A549 (cell line): ENCODE measurements at regions not wholly inside any gene's neighbourhood (a gene's known extent, or its start where the extent isn't known, plus 50 kb on each side); places are given as distances from the start of the nearest gene placed in this dataset.

Experiments used
- ATAC-seq, 2 experiments: fragments of 200-7000 bp in 1 of 2; fragments of >200 bp in 1 of 2; cut with Nextera tagmentation in 1 of 2; cut with Tn5 transposase in 1 of 2; 3 replicates each; pipeline versions ENCODE4 v1.8.0 to v1.9.1; 2018 to 2020; ENCODE audit warnings: mild to moderate bottlenecking in 1 of 2, moderate library complexity in 1 of 2
- CTCF ChIA-PET: fragments of 300-600 bp; sonication (Branson Sonifier 250); formaldehyde crosslinking; extraction: SDS; loops from one replicate; lab custom pipeline; 2021; ENCODE audit warnings: antibody characterized with exemption, inconsistent platforms; lab: Yijun Ruan, JAX
- POLR2A ChIA-PET: fragments of 350-600 bp; formaldehyde crosslinking; extraction: SDS; loops from one replicate; lab custom pipeline; 2021; ENCODE audit warnings: antibody characterized with exemption, inconsistent platforms; lab: Yijun Ruan, JAX
- DNase-seq, 2 experiments: peaks; one replicate each; pipeline versions ENCODE4 v3.0.0 to v3.0.0-alpha.2; 2011 to 2016; ENCODE audit warnings: low read depth in 1 of 2, low spot score in 1 of 2
- FAIRE-seq: peaks from 2 replicates; lab custom pipeline; 2011; peaks lifted over from hg19 to GRCh38; lab: Jason Lieb, UNC
- H3K27ac ChIP-seq, 2 experiments: fragments of >200 bp; sonication (Bioruptor Twin); formaldehyde crosslinking; 3 replicates each; pipeline ENCODE4 v1.5.1; 2016 to 2017
- H3K4me1 ChIP-seq: fragments of >200 bp; sonication (Bioruptor Twin); formaldehyde crosslinking; 3 replicates; pipeline ENCODE4 v1.6.1; 2016
- H3K4me2 ChIP-seq: fragments of >200 bp; sonication (Bioruptor Twin); formaldehyde crosslinking; 3 replicates; pipeline ENCODE4 v1.6.1; 2016
- H3K4me3 ChIP-seq: fragments of >200 bp; sonication (Bioruptor Twin); formaldehyde crosslinking; 3 replicates; pipeline ENCODE4 v1.5.1; 2016
- H3K9me3 ChIP-seq: fragments of >200 bp; sonication (Bioruptor Twin); formaldehyde crosslinking; 3 replicates; pipeline ENCODE4 v1.6.1; 2016
- BHLHE40 ChIP-seq: IDR thresholded peaks from 2 replicates; pipeline ENCODE4 v1.6.1; 2012; ENCODE audit warnings: low read depth, low read length, inconsistent platforms
- CBX8 ChIP-seq: fragments of 200-600 bp; sonication (generic); IDR thresholded peaks from 2 replicates; pipeline ENCODE4 v1.6.1; 2016
- CEBPB ChIP-seq, 2 experiments: fragments of >200 bp in 1 of 2; sonication (Bioruptor Twin) in 1 of 2; formaldehyde crosslinking in 1 of 2; IDR thresholded peaks; 2 replicates each; pipeline ENCODE4 v1.6.1; 2012 to 2016
- ELK1 ChIP-seq: fragments of 150-350 bp; IDR thresholded peaks from 2 replicates; pipeline ENCODE4 v1.6.1; 2014; ENCODE audit warnings: low read depth, mild to moderate bottlenecking, low read length
- FOSB ChIP-seq: fragments of 250-450 bp; sonication (Bioruptor Pico); IDR thresholded peaks from 2 replicates; pipeline ENCODE4 v1.5.0; 2020; ENCODE audit warnings: mild to moderate bottlenecking, moderate library complexity
- FOXS1 ChIP-seq: fragments of 250-450 bp; sonication (Bioruptor Pico); IDR thresholded peaks from 2 replicates; pipeline ENCODE4 v1.5.0; 2020; ENCODE audit warnings: mild to moderate bottlenecking, moderate library complexity
- HDAC2 ChIP-seq: fragments of 200-600 bp; sonication (generic); IDR thresholded peaks from 2 replicates; pipeline ENCODE4 v1.6.1; 2016
- HES2 ChIP-seq: fragments of >200 bp; sonication (Bioruptor Twin); formaldehyde crosslinking; IDR thresholded peaks from 2 replicates; pipeline ENCODE4 v1.6.1; 2016
- HEYL ChIP-seq: fragments of 250-450 bp; sonication (Bioruptor Pico); IDR thresholded peaks from 2 replicates; pipeline ENCODE4 v1.8.0; 2021; ENCODE audit warnings: mild to moderate bottlenecking, moderate library complexity
- HOXA7 ChIP-seq: fragments of 250-450 bp; sonication (Bioruptor Pico); IDR thresholded peaks from 2 replicates; pipeline ENCODE4 v1.5.0; 2020; ENCODE audit warnings: mild to moderate bottlenecking, moderate library complexity
- HOXB13 ChIP-seq: fragments of 250-450 bp; sonication (Bioruptor Pico); IDR thresholded peaks from 2 replicates; pipeline ENCODE4 v1.5.0; 2020; ENCODE audit warnings: low read depth, mild to moderate bottlenecking, moderate library complexity
- HOXB5 ChIP-seq: fragments of 250-450 bp; sonication (Bioruptor Pico); IDR thresholded peaks from 2 replicates; pipeline ENCODE4 v1.5.0; 2020; ENCODE audit warnings: mild to moderate bottlenecking, moderate library complexity
- KDM5A ChIP-seq: fragments of 200-600 bp; sonication (generic); IDR thresholded peaks from 2 replicates; pipeline ENCODE4 v1.6.1; 2016; ENCODE audit warnings: antibody characterized with exemption, mild to moderate bottlenecking
- MAZ ChIP-seq: fragments of 150-350 bp; IDR thresholded peaks from 2 replicates; pipeline ENCODE4 v1.6.1; 2014; ENCODE audit warnings: antibody characterized with exemption, low read depth, low read length, borderline replicate concordance
- POLR2A ChIP-seq: IDR thresholded peaks from 2 replicates; pipeline ENCODE4 v1.6.1; 2012; ENCODE audit warnings: mild to moderate bottlenecking, low read length
- RARB ChIP-seq: fragments of 250-450 bp; sonication (Bioruptor Pico); IDR thresholded peaks from 2 replicates; pipeline ENCODE4 v1.8.0; 2021; ENCODE audit warnings: mild to moderate bottlenecking, moderate library complexity
- RCOR1 ChIP-seq: fragments of 150-350 bp; IDR thresholded peaks from 2 replicates; pipeline ENCODE4 v1.6.1; 2014; ENCODE audit warnings: antibody characterized with exemption, low read length, low read depth
- REST ChIP-seq: fragments of 200-600 bp; sonication (generic); IDR thresholded peaks from 2 replicates; pipeline ENCODE4 v1.6.1; 2016; ENCODE audit warnings: antibody characterized with exemption, mild to moderate bottlenecking, moderate library complexity
- ZNF302 ChIP-seq: fragments of 250-450 bp; sonication (Bioruptor Pico); IDR thresholded peaks from 2 replicates; pipeline ENCODE4 v1.9.0; 2021; ENCODE audit warnings: inconsistent platforms, mild to moderate bottlenecking, moderate library complexity
- ZSCAN20 ChIP-seq: fragments of 250-450 bp; sonication (Bioruptor Pico); IDR thresholded peaks from 2 replicates; pipeline ENCODE4 v1.8.0; 2022; ENCODE audit warnings: mild to moderate bottlenecking, moderate library complexity
- WGBS: methylation state at CpG from one replicate; pipeline ENCODE4 v1.1.6; 2017; ENCODE audit errors: missing lambda C conversion rate; 5-methylcytosine and 5-hydroxymethylcytosine counted together
- TF ChIP-seq, protein P1 (sequence below): IDR thresholded peaks from 2 replicates; pipeline ENCODE4 v1.6.1; 2012
- TF ChIP-seq, protein P2 (sequence below): fragments of 250-450 bp; sonication (Bioruptor Pico); IDR thresholded peaks from 2 replicates; pipeline ENCODE4 v1.5.0; 2021; ENCODE audit warnings: mild to moderate bottlenecking, moderate library complexity, borderline replicate concordance

GRCh38 chr10:47104786-47105385, 193.7 kb downstream of the PTPN20 start:
- FAIRE-seq = no peak
- Histone ChIP-seq H3K4me1 (no peaks in the 10 kb centered on the region), H3K4me2 (no peak overlapping the region), H3K9me3 (peaks cover 8% of the 10 kb centered on the region; the same call in 1 of the 3 replicates), H3K4me3 (no peak overlapping the region), H3K27ac (no peak overlapping the region)
- 23% methylated on average over 4 of the region's 4 CpGs for WGBS
- CTCF ChIA-PET = no interaction called here
- TF ChIP-seq FOXS1 = no peak
- no peak for TF ChIP-seq FOSB (CRISPR knock-in tag)
- no peak for TF ChIP-seq HOXB13 (CRISPR knock-in tag)
- no peak for TF ChIP-seq RARB (CRISPR knock-in tag)
- no peak for TF ChIP-seq POLR2A
- POLR2A ChIA-PET = no interaction called here
- ATAC-seq = no peak
- DNase-seq = no peak

GRCh38 chr10:47107007-47107747, 192.8 kb upstream of the GDF10 start:
- 61% methylated on average over 8 of the region's 8 CpGs for WGBS
- DNase-seq (no peak), FAIRE-seq (no peak), ATAC-seq (no peak)
- POLR2A ChIA-PET = interaction anchor here (0.6 kb wide), 1 partner anchor 14 kb away, joined by 3 read pairs; no protein-coding TSS in a partner anchor
- Histone ChIP-seq H3K4me2 (no peak overlapping the region), H3K4me3 (no peak overlapping the region), H3K9me3 (peaks cover 8% of the 10 kb centered on the region; the same call in 1 of the 3 replicates), H3K27ac (no peak overlapping the region), H3K4me1 (no peaks in the 10 kb centered on the region)
- TF ChIP-seq KDM5A = no peak
- no peak for TF ChIP-seq HOXA7 (CRISPR knock-in tag)
- no peak for TF ChIP-seq HOXB5
- TF ChIP-seq BHLHE40 = no peak
- TF ChIP-seq HDAC2 = no peak
- no peak for TF ChIP-seq HEYL (CRISPR knock-in tag)
- no peak for TF ChIP-seq FOXS1
- no peak for TF ChIP-seq ZSCAN20 (CRISPR knock-in tag)
- no peak for TF ChIP-seq MAZ
- TF ChIP-seq, protein P1, sequence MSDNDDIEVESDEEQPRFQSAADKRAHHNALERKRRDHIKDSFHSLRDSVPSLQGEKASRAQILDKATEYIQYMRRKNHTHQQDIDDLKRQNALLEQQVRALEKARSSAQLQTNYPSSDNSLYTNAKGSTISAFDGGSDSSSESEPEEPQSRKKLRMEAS = no peak
- no peak for TF ChIP-seq REST
- no peak for TF ChIP-seq RCOR1
- TF ChIP-seq HES2 = no peak
- TF ChIP-seq, protein P2, sequence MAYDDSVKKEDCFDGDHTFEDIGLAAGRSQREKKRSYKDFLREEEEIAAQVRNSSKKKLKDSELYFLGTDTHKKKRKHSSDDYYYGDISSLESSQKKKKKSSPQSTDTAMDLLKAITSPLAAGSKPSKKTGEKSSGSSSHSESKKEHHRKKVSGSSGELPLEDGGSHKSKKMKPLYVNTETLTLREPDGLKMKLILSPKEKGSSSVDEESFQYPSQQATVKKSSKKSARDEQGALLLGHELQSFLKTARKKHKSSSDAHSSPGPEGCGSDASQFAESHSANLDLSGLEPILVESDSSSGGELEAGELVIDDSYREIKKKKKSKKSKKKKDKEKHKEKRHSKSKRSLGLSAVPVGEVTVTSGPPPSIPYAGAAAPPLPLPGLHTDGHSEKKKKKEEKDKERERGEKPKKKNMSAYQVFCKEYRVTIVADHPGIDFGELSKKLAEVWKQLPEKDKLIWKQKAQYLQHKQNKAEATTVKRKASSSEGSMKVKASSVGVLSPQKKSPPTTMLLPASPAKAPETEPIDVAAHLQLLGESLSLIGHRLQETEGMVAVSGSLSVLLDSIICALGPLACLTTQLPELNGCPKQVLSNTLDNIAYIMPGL = no peak
- no peak for TF ChIP-seq CBX8
- no peak for TF ChIP-seq ZNF302 (CRISPR knock-in tag)
- no peak for TF ChIP-seq ELK1
- TF ChIP-seq CEBPB (IDR thresholded peaks at IDR 0.05) = no peak
- CTCF ChIA-PET = interaction anchor here (1.2 to 1.5 kb wide), 2 partner anchors 82 to 205 kb away, joined by 3 to 6 read pairs; no protein-coding TSS in a partner anchor
